ENCODE measurements at regions not wholly inside any gene's neighbourhood (a gene's known extent, or its start where the extent isn't known, plus 50 kb on each side); places are given as distances from the start of the nearest gene placed in this dataset.

DNA sequence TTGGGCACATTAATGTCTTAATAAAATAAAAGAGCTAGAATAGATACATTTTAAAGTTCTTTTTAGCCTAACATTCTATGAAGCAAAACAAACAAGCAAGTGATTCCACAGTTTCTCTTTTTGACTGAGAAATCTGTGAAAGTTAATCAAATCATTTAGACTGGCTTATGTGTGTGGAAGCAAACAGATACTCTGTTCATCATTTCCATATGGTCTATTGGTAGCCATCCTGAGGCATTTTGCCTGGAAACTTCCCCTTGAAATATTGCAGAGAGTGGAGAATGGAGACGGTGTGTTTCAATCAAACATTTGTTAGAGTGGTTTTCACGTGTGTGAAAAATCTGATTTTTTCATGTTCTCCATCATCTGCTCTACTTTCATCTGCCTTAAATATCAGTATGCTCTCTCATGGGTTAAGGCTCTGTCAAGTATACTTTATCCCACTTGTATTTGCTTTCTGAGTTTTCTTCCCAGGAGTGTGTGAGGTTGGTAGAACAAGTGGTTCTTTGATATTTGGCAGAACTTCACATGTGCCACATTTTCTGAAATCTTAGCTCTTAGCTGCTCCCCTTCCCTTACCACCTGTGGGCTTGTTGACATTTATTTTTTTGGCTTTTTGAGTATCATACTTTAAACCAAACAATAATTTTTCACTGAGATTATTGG lies 139.1 kb upstream of the PTGFR start:
- DNase-seq (ENCODE audit: low spot score) = no peak
- TF ChIP-seq, protein P1, sequence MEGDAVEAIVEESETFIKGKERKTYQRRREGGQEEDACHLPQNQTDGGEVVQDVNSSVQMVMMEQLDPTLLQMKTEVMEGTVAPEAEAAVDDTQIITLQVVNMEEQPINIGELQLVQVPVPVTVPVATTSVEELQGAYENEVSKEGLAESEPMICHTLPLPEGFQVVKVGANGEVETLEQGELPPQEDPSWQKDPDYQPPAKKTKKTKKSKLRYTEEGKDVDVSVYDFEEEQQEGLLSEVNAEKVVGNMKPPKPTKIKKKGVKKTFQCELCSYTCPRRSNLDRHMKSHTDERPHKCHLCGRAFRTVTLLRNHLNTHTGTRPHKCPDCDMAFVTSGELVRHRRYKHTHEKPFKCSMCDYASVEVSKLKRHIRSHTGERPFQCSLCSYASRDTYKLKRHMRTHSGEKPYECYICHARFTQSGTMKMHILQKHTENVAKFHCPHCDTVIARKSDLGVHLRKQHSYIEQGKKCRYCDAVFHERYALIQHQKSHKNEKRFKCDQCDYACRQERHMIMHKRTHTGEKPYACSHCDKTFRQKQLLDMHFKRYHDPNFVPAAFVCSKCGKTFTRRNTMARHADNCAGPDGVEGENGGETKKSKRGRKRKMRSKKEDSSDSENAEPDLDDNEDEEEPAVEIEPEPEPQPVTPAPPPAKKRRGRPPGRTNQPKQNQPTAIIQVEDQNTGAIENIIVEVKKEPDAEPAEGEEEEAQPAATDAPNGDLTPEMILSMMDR (conservative IDR thresholded peaks at IDR 0.05; ENCODE audit: low read depth) = no peak
- no peak overlapping the region for H3K27ac ChIP-seq
- CTCF ChIA-PET = no interaction called here
- POLR2A ChIA-PET (ENCODE audit: low non-redundant PET) = no interaction called here

DNA sequence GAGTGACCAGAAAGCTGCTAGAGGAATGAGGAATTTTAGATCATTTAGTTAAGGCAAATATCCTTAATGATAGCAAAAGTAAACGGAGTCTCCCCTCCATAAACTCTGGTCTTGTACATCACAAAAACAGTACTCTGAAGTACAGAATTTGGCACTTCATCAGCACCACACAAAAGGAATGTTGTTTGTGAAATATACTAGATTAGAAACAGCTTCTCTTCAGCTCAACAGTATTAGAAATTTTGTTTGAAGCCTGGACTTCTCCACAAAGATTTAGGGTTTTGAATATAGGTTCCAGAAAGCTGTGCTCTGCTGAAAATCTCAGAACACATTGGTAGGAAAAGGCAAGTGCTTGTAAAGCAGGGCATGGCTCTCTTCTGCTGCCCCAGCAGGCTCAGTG lies 135.1 kb upstream of the PTGFR start:
- TF ChIP-seq, protein P1 (conservative IDR thresholded peaks at IDR 0.05; ENCODE audit: low read depth) = no peak
- no peak overlapping the region for H3K27ac ChIP-seq
- CTCF ChIA-PET = no interaction called here
- DNase-seq (ENCODE audit: low spot score) = no peak
- POLR2A ChIA-PET (ENCODE audit: low non-redundant PET) = no interaction called here

DNA sequence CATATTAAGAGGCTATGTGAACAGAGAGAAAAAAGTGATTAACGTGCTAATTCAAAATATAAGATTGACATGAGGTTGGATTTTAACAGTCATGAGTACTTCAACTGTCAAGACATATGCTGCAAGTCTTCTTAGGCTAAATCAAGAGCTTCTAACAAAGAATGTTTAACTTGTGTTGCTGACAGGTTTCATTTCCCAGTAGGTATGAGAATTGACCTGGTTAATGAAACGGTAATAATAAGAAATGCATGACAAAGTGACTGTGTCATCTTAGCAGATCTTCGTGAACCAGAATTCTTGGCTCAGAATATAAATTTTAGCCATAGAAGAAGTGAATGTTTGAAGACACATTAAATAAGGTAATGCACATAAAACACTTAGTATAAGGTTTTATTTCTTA lies 132.6 kb upstream of the PTGFR start:
- no peak overlapping the region for H3K27ac ChIP-seq
- ChIA-PET POLR2A (ENCODE audit: low non-redundant PET) (no interaction called here), CTCF (no interaction called here)
- no peak for DNase-seq (ENCODE audit: low spot score)
- TF ChIP-seq, protein P1 (conservative IDR thresholded peaks at IDR 0.05; ENCODE audit: low read depth) = no peak

DNA sequence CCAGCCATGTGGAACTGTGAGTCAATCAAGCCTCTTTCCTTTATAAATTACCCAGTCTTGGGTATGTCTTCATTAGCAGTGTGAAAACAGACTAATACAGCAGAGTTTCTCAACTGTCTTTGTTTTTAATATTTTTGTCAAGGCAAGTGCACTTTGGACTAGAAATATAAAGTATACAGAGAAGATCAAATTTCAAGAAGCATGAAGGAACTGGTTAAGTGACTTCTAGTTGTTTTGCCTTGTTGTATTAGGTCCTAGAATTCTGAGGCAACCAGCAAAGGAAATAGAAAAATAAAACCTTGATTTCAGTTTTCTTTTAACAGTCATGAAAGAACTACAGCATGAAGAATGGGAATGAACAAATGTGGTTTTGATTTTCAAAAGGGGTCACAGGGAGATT lies 131.1 kb upstream of the PTGFR start:
- TF ChIP-seq, protein P1 (conservative IDR thresholded peaks at IDR 0.05; ENCODE audit: low read depth) = no peak
- CTCF ChIA-PET = no interaction called here
- POLR2A ChIA-PET (ENCODE audit: low non-redundant PET) = no interaction called here

DNA sequence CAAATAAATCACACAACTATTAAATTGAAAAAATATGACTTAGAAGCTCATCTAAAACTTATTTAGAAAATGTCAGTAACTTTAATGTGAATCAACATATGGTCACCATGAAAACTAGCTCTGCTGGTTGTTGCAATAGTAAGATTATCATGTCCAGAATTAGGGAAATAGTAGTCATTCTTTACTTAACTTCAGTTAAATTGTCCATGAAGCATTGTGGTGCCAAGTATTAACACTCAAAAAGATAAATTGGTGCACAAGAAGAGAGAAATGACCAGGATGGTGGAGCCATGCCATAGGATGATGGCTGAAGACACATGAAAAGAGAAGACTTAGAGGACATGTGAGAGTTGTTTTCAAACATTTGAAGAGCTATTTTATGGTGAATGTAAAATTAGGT lies 130.2 kb upstream of the PTGFR start:
- CTCF ChIA-PET = interaction anchor here (0.8 kb wide), 1 partner anchor 15 kb away, joined by 4 read pairs; no protein-coding TSS in a partner anchor
- no peak for DNase-seq (ENCODE audit: low spot score)
- POLR2A ChIA-PET (ENCODE audit: low non-redundant PET) = no interaction called here
- TF ChIP-seq, protein P1 (conservative IDR thresholded peaks at IDR 0.05; ENCODE audit: low read depth) = no peak
- no peak overlapping the region for H3K27ac ChIP-seq

More for the DNA sequence above, 131.1 kb upstream of the PTGFR start:
- DNase-seq (ENCODE audit: low spot score) = no peak
- no peak overlapping the region for H3K27ac ChIP-seq

DNA sequence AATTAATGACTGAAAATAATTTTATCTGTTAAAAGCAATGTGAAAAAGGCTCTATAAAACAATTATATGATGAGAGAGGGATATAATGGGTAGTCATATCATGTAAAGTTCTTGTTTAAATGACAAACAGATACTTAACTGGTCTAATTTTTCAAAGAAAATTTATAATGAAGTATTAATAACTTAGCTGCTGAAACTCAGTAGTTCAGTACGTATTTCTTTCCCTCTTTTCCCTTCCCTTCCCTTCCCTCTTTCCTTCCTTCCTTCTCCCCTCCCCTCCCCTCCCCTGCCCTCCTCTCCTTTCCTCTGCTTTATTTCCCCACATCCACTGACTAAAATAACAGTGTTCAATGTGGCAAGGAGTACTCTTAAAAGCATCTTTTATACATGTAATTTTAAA lies 123.1 kb upstream of the PTGFR start:
- POLR2A ChIA-PET (ENCODE audit: low non-redundant PET) = no interaction called here
- TF ChIP-seq, protein P1 (conservative IDR thresholded peaks at IDR 0.05; ENCODE audit: low read depth) = no peak
- no peak for DNase-seq (ENCODE audit: low spot score)
- CTCF ChIA-PET = interaction anchor here (0.8 kb wide), 1 partner anchor 48 kb away, joined by 3 read pairs; no protein-coding TSS in a partner anchor
- no peak overlapping the region for H3K27ac ChIP-seq
